HG03064 (cell line): ENCODE measurements at regions not wholly inside any gene's neighbourhood (a gene's known extent, or its start where the extent isn't known, plus 50 kb on each side); places are given as distances from the start of the nearest gene placed in this dataset.
"Not testable (repeated sequence)": the region's sequence is repeated elsewhere in the genome, so short reads cannot be mapped to it uniquely, and the experiment has no call there.

Experiments used
- ATAC-seq: cut with Tn5 transposase; IDR thresholded peaks from one replicate; pipeline ENCODE4 v1.9.1; 2021; ENCODE audit warnings: low read depth; ENCODE audit not compliant: unreplicated experiment

DNA sequence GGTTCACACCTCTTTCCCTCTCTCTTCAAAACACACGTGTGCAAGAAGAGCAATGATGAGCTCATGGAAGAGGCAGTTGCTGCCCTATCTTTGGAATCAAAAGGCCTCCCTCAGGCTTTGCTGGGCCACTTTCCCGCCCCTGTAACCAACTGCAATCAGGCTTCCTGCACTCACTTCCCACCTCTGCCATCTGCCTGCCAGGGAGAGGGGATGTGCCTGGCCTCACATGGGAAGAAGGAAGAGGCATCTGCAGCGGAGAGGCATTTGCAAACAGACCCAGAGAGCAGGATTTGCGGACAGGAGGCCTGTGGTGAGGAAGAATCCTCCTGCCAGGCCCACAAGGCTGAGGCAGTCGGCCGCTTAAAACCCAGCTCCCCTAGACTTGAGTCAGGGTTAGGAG, 175.6 kb upstream of the ATP10A start:
- no peak for ATAC-seq

DNA sequence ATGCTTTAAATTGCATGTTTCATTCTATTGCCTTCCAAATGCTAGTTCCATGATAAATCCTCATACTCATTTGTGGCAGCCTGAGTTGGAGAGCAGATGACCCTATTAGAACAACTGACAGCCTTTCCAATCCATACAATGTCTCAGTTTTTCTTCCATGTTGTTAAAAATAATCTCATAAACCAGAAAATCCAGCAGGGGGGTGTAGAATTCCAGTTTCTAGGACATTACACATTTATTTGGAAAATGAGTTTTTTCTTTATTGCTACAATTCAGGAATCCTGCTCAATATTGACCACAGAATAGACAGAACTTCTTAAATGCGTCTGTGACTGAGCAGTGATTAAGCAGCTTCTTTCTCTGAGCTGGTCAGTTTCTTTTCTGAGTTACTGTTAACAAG, 174.2 kb upstream of the ATP10A start:
- ATAC-seq, result no peak

DNA sequence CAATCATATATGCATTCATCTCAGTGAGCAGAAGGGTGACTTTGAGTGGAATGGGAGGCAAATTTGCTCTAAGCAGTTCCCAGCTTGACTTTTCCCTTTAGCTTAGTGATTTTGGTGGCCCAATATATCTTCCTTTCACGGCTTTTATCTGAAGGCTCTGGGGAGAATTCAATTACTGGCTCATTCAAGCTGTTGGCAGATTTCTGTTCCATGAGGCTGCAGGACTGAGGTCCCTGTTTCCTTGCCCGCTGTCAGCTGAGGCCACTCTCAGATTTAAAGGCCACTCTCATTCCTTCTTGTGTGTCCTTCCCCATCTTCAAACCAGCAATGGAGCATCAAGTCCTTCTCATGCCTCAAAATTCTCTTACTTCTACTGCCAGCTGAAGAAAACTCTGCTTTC, 170.4 kb upstream of the ATP10A start:
- no peak for ATAC-seq

DNA sequence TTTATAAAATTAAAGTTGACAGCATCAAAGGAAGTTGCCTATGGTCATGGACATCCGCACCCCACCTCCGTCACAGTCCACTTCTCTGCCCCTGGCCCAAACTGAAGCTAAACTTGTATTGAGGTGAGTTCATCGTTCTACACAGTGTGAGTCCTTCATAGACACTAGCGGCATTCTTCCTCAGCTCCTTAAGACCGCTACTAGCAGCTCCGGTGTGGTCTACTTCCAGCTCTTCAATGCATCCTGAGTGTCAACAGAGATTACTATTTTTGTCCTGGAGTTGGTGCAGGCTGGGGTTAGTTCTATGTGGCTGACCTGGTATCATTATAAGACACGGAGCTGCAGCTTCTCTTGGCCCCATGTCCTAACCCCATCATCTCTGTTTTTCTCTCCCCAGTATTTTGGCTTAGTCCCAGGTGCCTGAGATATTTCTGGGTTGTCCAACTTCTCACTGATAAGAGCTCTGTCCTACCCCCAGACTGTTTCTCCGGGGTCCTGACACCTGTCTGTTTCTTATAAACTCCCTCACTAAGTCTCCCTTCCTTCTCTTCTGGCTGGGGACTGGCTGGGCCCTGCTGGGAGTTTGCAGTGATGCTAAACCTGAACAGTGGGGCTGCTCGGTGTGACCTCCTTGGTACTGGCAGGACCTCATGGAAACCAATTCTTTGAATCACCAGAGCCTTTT, 169.2 kb upstream of the ATP10A start:
- ATAC-seq, result no peak

DNA sequence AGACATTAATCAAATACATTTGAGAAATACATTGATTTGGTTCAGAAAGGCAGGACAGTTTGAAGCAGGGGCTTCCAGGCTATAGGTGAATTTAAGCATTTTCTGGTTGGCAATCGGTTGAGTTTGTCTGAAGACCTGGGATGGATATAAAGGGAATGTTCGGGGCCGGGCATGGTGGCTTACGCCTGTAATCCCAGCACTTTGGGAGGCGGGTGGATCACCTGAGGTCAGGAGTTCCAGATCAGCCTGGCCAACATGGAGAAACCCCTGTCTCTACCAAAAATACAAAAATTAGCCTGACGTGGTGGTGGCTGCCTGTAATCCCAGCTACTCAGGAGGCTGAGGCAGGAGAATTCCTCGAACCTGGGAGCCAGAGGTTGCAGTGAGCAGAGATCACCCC, 166.5 kb upstream of the ATP10A start:
- not testable (repeated sequence) for ATAC-seq

DNA sequence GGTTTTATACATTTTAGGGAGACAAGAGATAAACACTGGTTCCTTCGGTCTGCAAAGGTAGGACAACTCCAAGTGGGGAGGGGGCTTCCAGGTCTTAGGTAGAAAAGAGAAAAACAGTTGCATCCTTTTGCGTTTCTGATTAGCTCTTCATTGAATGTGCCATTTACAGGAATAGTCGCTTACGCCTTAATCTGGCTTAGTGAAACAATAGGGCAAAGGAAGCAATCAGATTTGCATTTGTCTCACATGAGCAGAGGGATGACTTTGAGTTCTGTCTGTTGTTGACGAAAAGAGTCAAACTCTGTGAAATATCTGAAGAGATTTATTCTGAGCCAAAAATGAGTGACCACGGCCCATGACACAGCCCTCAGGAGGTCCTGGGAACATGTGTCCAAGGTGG, 166.0 kb upstream of the ATP10A start:
- ATAC-seq, result no peak

DNA sequence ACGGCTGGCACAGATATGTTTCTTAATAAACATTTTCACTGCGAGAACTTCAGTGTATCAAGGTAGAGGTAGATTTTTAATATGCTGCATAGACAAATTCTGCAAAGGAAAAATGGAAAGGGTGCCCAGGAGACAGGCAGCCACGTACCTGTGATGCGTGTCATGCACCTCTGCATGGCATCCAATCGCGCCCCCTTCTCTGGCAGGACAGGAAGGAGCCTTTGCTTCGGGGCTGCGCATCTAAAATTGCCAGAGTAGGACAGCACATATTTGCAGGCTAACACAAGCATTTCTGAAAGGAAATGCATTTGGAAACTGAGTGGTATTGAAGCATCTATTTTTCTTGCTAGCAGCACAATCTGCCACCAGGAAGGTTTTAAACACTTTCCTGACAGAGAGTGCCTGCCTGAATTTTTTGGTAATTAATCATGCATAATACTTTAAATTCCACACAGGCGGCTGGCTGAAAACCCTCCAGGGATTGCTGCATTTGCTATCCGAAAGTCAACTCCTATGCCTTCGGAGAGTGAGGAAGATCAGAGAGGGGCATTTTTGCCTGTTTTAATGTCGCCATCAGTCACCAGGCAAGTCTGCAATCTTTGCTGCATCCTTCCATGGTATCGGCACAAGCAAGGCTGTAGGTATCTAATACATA, 165.1 kb upstream of the ATP10A start:
- no peak for ATAC-seq

DNA sequence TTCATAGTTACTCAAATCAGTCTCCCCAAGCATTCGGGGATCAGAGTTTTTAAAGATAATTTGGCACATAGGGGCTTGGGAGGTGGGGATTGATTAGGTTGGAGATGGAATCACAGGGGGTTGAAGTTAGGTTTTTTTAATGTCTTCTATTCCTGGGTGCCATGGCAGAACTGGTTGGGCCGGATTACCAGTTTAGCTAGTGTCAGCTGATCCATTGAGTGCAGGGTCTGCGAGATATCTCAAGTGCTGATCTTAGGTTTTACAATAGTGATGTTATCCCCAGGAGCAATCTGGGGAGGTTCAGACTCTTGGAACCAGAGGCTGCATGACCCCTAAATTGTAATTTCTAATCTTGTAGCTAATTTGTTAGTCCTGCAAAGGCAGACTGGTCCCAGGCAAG, 163.5 kb upstream of the ATP10A start:
- not testable (repeated sequence) for ATAC-seq

DNA sequence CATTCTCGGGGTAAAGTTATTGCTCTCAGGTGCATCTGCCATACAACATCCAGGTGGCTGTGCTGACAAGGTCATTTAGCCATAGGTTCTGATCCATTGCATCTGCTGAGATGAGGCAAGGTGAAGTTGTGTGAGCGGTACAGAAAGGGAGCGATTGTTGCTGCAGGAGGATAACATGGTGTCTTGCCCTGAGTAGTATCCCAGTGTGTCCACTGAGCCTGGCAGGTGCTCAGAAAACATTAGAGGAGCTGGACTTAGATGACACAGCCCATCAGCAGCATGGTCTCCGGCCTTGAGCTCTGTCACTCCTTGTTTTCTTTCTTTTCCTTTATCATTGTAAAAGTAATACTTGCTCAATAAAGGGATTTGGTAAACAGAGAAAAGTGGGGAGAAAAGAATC, 161.1 kb upstream of the ATP10A start:
- ATAC-seq, result no peak

DNA sequence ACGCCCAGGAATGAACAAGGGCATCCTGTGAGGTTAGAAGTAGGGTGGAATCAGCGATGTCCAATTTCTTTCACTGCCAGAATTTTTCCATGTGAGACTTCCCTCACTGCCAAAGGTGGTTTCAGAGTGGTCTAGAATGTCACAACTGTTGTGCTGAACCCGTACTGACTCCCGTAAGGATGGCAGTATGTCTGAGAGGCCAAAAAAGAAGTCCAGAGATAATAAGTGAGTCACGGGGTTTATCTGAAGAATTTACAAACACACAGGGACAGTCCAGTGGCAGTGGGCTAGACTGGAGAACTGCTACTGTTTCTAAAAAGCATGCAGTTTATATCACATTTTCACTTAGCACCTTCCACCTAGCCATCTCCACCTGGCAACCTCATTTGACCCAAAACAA, 160.6 kb upstream of the ATP10A start:
- ATAC-seq, result no peak

DNA sequence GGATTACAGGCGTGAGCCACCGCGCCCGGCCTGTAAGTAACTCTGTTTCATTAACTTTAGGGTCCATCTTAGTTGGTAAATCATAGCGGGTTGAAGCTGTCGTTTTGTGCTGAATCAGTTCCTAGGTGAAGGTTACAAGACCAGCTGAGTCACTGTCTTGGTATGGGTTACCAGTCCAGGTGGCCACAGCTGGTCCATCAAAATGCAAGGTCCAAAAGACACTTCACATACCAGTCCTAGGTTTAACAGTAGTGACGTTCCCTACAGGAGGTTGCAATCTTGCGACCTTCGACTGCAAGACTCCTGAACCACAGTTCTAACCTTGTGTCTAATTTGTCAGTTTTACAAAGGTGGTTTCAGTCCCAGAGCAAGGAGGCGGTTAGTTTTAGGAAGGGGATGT, 160.1 kb upstream of the ATP10A start:
- ATAC-seq, result no peak

DNA sequence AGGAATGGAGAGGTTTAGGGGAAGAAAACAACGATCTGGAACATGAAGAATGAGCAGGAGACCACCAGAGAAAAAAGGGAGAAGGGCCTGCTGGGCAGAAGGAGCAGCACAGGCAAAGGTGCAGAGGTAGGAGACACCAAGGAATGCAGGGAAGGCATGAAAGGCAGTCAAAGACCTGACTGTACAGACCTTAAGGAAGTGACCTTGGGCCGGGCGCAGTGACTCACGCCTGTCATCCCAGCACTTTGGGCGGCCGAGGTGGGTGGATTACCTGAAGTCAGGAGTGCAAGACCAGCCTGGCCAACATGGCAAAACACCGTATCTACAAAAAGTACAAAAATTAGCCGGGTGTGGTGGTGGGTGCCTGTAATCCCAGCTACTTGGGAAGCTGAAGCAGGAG, 157.7 kb upstream of the ATP10A start:
- ATAC-seq, result no peak

DNA sequence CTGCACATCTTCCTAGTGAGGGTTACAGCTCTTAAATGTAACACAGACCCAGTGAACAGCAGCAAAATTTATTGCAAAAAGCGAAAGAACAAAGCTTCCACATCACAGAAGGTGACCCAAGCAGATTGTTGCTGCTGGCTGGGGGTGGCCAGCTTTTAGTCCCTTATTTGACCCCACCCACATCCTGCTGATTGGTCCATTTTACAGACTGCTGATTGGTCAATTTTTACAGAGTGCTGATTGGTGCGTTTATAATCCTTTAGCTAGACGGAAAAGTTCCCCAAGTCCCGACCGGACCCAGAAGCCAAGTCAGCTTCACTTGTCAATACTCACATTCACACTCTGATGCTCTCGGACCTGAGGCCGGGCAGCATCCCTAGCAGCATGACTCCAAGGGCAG, 154.5 kb upstream of the ATP10A start:
- ATAC-seq, result no peak

DNA sequence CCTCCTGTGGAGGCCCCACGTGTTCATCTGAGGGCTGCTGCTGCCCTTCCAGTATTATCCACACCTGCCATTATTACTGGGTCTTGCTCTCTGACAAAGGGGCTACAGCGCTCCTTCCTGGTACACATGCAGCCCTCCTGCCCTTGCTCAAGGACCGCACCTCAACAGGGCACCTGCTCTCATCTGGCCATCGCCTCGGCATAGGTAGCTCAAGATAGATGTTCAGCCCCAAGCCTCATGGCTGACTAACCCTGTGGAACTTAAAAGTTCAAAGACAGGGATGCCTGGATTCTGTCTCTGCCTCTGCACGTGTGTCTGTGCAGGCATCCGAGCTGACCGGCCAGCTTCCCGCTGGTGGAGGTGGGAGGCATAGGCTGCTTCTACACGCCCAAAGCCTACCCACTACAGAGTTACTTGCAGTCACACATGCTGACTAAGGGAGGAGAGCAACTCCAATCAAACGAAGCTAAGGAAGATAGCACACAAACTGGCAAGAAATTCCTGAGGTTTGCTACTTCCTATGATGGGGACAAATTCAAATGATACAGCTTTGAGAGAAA, 152.5 kb upstream of the ATP10A start:
- no peak for ATAC-seq

DNA sequence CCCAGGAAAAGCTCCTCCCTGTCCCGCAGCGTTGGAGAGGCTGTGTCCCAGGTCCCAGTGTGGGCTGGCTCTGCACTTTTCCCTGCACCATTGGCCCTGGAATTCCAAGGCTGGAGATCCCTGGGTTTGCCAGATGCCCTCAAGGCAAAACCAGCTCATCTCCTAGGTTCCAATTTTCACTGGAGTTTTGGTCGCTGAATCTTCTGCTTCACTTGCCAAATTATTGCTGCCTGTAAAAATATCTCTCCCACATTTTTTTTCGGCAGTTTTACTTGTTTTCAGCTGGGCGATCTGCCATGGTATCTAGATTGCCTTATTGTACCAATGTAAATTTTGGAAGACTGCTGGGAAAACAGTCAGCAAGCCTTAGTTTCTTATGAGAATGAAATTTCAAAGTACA, 150.9 kb upstream of the ATP10A start:
- ATAC-seq, result no peak

DNA sequence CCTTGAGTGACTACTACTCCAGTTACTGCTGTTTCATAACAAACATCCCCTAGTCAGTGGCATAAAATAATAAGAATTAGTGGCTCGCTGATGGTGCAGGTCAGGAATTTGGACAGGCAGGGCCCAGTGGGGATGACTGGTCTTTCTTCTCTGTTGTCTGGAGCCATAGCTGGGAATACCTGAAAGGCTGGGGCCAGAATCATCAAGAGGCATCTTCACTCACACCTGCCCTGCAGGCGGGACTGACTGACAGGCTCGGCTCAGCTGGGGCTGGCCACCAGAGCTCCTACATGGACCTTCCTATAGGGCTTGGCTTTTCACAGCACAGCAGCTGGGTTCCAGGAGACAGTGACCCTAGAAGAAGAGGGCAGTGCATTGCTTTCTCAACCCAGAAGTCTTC, 148.8 kb upstream of the ATP10A start:
- ATAC-seq, result no peak

DNA sequence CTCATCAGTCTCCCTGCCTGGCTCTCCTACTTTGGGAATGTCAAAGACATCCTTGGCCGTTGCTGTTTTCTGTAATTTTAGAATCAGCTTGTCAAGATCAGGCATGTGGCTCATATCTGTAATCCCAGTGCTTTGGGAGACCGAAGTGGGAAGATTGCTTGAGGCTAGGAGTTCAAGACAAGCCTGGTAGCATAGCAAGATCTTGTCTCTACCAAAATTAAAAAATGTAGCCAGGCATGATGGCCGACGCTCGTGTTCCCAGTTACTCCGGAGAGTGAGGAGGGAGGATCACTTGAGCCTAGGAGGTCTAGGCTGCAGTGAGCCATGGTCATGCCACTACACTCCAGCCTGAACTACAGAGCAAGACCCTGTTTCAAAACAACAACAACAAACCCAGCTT, 144.0 kb upstream of the ATP10A start:
- ATAC-seq, result no peak

DNA sequence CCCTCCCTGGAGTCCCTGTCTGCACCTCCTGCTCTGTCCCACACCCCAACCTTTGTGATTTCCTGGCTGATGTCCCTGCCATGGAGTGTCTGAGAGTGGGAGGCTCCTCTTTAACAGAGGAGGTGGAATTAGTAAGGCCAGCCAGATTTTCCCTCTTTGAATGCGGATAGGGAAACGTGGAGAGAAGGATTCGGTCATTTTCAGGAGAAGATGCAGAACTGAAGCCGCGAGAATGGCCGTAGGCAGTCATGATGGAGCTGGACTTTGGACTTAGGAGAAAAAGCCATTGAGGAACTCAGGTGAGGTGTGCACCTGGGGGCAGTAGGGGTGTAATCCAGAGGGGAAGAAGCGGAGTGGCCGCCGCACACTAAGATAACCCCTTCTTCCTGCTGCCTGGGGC, 138.1 kb upstream of the ATP10A start:
- no peak for ATAC-seq

DNA sequence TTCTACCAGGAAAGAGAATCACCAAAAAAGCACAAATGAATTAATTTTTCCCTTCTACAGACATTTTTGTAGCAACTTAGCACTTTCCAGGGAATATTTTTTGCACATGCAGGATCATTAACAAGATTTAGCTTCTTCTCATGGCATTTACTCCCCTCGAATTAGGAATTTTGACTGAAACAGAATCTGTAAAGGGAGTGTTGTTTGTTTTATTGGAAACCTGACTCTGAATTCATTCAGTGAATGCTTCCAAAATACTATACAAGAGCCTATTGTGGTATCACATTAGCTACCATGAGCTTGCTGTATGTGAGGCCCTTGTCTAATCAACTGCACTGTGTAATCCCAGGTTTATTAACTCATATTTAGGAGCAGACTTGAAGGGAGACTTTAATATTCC, 130.4 kb upstream of the ATP10A start:
- ATAC-seq, result no peak

DNA sequence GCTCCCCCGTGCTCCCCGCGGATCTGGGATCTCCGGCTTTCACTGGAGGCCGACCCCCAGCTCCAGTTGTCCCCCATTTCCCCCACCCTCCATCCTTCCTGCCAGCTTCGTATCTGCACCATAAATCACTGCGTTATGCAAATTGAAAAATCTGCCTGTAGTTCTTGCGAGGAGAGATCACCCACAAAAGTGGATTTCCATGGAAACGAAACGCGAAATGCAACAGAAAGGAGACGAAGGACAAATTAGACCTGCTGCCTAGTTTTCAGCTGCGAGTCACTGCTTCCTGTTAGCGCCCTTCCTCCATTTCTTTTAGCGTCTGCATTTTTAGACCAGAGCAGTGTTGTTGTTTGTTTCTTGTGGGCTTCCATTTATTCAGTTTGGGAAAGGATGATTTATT, 127.1 kb upstream of the ATP10A start:
- no peak for ATAC-seq

DNA sequence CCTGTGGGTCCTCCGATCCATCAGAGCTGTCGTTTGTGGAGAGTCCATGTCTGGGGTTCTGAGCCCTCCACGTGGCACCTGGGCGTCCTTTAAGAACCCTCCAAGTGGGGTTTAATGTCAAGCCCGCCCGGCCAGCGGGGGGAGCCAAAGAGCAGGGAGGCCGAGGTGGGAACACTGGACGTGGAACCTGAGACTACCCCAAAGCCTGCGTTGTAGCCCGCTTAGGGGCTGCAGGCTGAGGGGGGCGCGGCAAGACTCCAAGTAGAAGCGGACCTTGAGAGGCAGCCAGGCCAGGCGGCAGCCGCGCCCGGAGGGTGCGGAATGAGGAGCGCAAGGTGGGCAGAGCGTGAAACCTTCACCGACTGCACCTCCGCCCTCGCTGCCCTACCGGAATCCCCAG, 126.2 kb upstream of the ATP10A start:
- no peak for ATAC-seq

DNA sequence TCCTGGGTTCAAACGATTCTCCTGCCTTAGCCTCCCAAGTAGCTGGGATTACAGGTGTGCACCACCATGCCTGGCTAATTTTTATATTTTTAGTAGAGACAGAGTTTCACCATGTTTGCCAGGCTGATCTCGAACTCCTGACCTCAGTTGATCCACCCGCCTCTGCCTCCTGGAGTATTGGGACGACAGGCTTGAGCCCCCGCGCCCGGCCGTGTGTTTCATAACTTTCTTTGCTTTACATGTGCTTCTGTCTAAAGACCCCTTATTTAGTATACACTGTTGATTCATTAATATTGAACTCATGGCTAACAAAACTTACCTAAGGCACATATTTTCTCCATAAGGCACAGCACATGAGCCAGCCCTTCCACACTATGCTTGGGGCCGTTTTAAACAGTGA, 125.6 kb upstream of the ATP10A start:
- not testable (repeated sequence) for ATAC-seq
